ENCODE measurements at regions not wholly inside any gene's neighbourhood (a gene's known extent, or its start where the extent isn't known, plus 50 kb on each side); places are given as distances from the start of the nearest gene placed in this dataset.

- Histone ChIP-seq H3K27ac (no peak overlapping the region), H3K4me3 (no peak overlapping the region), H3K4me1 (peaks cover 6% of the 10 kb centered on the region), H3K9me3 (no peaks in the 10 kb centered on the region), H3K36me3 (no peaks in the 10 kb centered on the region), H3K27me3 (no peaks in the 10 kb centered on the region)
- WGBS, result 46% methylated on average over 2 of the region's 2 CpGs
- TF ChIP-seq POLR2AphosphoS5 (IDR thresholded peaks at IDR 0.05) (no peak), POLR2A (IDR thresholded peaks at IDR 0.05) (no peak), EP300 (IDR thresholded peaks at IDR 0.05) (no peak), CTCF (IDR thresholded peaks at IDR 0.05) (no peak)
- no peak for DNase-seq (ENCODE audit: low spot score in 2 of 2)
Observed at GRCh38 chr3:153305189-153305588, 143.2 kb downstream of the RAP2B start.

GRCh38 chr3:153311541-153311940, 149.5 kb downstream of the RAP2B start:
- H3K27ac ChIP-seq, result no peak overlapping the region

GRCh38 chr3:153313302-153313965, 151.4 kb downstream of the RAP2B start:
- WGBS, result 41% methylated on average over 1 of the region's 1 CpG
- Histone ChIP-seq H3K36me3 (no peaks in the 10 kb centered on the region), H3K9me3 (no peaks in the 10 kb centered on the region), H3K27ac (no peak overlapping the region), H3K27me3 (no peaks in the 10 kb centered on the region), H3K4me1 (no peaks in the 10 kb centered on the region), H3K4me3 (no peak overlapping the region)
- DNase-seq (ENCODE audit: low spot score in 2 of 2), result no peak
- TF ChIP-seq EP300 (IDR thresholded peaks at IDR 0.05), result no peak
- TF ChIP-seq CTCF (IDR thresholded peaks at IDR 0.05), result no peak
- no peak for TF ChIP-seq POLR2A (IDR thresholded peaks at IDR 0.05)

More at GRCh38 chr3:153311541-153311940, 149.5 kb downstream of the RAP2B start:
- Histone ChIP-seq H3K4me1 (no peaks in the 10 kb centered on the region), H3K36me3 (no peaks in the 10 kb centered on the region), H3K4me3 (no peak overlapping the region), H3K27me3 (no peaks in the 10 kb centered on the region), H3K9me3 (no peaks in the 10 kb centered on the region)
- WGBS, result 85% methylated on average over 1 of the region's 1 CpG
- DNase-seq (ENCODE audit: low spot score in 2 of 2), result no peak
- TF ChIP-seq EP300 (IDR thresholded peaks at IDR 0.05) (no peak), CTCF (IDR thresholded peaks at IDR 0.05) (no peak), POLR2A (IDR thresholded peaks at IDR 0.05) (no peak)

GRCh38 chr3:153314038-153314437, 152.0 kb downstream of the RAP2B start:
- 19% methylated on average over 1 of the region's 1 CpG for WGBS
- no peaks in the 10 kb centered on the region for H3K27me3 ChIP-seq
- H3K9me3 ChIP-seq, result no peaks in the 10 kb centered on the region
- H3K4me1 ChIP-seq, result no peaks in the 10 kb centered on the region
- DNase-seq (ENCODE audit: low spot score in 2 of 2), result no peak
- H3K27ac ChIP-seq, result no peak overlapping the region
- H3K36me3 ChIP-seq, result no peaks in the 10 kb centered on the region
- H3K4me3 ChIP-seq, result no peak overlapping the region
- TF ChIP-seq CTCF (IDR thresholded peaks at IDR 0.05), result no peak
- TF ChIP-seq EP300 (IDR thresholded peaks at IDR 0.05), result no peak
- no peak for TF ChIP-seq POLR2AphosphoS5 (IDR thresholded peaks at IDR 0.05)
- TF ChIP-seq POLR2A (IDR thresholded peaks at IDR 0.05), result no peak

- peaks cover 10% of the 10 kb centered on the region for H3K4me1 ChIP-seq
- TF ChIP-seq POLR2A (IDR thresholded peaks at IDR 0.05) (no peak), CTCF (IDR thresholded peaks at IDR 0.05) (no peak)
- no peaks in the 10 kb centered on the region for H3K36me3 ChIP-seq
- H3K9me3 ChIP-seq, result no peaks in the 10 kb centered on the region
- no peaks in the 10 kb centered on the region for H3K27me3 ChIP-seq
- no peak overlapping the region for H3K4me3 ChIP-seq
- DNase-seq (ENCODE audit: low spot score in 2 of 2), result no peak
- H3K27ac ChIP-seq, result no peak overlapping the region
Observed at GRCh38 chr3:153315781-153316180, 153.8 kb downstream of the RAP2B start.

All from suprapubic skin (tissue), 4 donors.